HG03432 (cell line): ENCODE measurements at regions not wholly inside any gene's neighbourhood (a gene's known extent, or its start where the extent isn't known, plus 50 kb on each side); places are given as distances from the start of the nearest gene placed in this dataset.
A peak's percentile ranks its signal among the peaks of the same experiment; 100 is the strongest.

Experiments used
- ATAC-seq: cut with Tn5 transposase; IDR thresholded peaks from one replicate; pipeline ENCODE4 v1.9.1; 2021; ENCODE audit warnings: mild to moderate bottlenecking, moderate library complexity; ENCODE audit not compliant: unreplicated experiment

GRCh38 chr5:115378754-115379153 is 82.3 kb upstream of the CCDC112 start:
- ATAC-seq, result no peak

- ATAC-seq, result peak; percentile 70
Observed at GRCh38 chr5:115377468-115378217, 81.2 kb upstream of the CCDC112 start.

- no peak for ATAC-seq
Observed at GRCh38 chr5:115375893-115376292, 79.4 kb upstream of the CCDC112 start.

GRCh38 chr5:115374057-115374775 is 77.8 kb upstream of the CCDC112 start:
- ATAC-seq, result no peak

- ATAC-seq, result no peak
Observed at GRCh38 chr5:115372146-115372545, 75.7 kb upstream of the CCDC112 start.

GRCh38 chr5:115369430-115370144 is 73.1 kb upstream of the CCDC112 start:
- ATAC-seq, result no peak

GRCh38 chr5:115366223-115366622 is 69.8 kb upstream of the CCDC112 start:
- no peak for ATAC-seq

- no peak for ATAC-seq
Observed at GRCh38 chr5:115363879-115364278, 67.4 kb upstream of the CCDC112 start.

GRCh38 chr5:115360046-115360685 is 63.7 kb upstream of the CCDC112 start:
- ATAC-seq, result no peak

- ATAC-seq, result no peak
Observed at GRCh38 chr5:115355767-115356381, 59.4 kb upstream of the CCDC112 start.

GRCh38 chr5:115355095-115355494 is 58.6 kb upstream of the CCDC112 start:
- ATAC-seq, result no peak

- no peak for ATAC-seq
Observed at GRCh38 chr5:115354246-115354645, 57.8 kb upstream of the CCDC112 start.

- ATAC-seq, result no peak
Observed at GRCh38 chr5:115352571-115352970, 56.1 kb upstream of the CCDC112 start.

- ATAC-seq, result peak; percentile 57
Observed at GRCh38 chr5:115351356-115352195, 55.1 kb upstream of the CCDC112 start.

GRCh38 chr5:115350894-115351293 is 54.4 kb upstream of the CCDC112 start:
- ATAC-seq, result no peak

- peak; percentile 59 for ATAC-seq
Observed at GRCh38 chr5:115349001-115349817, 52.8 kb upstream of the CCDC112 start.

GRCh38 chr5:115348175-115348574 is 51.7 kb upstream of the CCDC112 start:
- ATAC-seq, result no peak
